ENCODE measurements at regions not wholly inside any gene's neighbourhood (a gene's known extent, or its start where the extent isn't known, plus 50 kb on each side); places are given as distances from the start of the nearest gene placed in this dataset.

- TF ChIP-seq BACH1 (IDR thresholded peaks at IDR 0.05; ENCODE audit: borderline replicate concordance) = no peak
Measured at GRCh38 chr4:129246910-129247461, 151.0 kb downstream of the C4orf33 start (continued).

DNA sequence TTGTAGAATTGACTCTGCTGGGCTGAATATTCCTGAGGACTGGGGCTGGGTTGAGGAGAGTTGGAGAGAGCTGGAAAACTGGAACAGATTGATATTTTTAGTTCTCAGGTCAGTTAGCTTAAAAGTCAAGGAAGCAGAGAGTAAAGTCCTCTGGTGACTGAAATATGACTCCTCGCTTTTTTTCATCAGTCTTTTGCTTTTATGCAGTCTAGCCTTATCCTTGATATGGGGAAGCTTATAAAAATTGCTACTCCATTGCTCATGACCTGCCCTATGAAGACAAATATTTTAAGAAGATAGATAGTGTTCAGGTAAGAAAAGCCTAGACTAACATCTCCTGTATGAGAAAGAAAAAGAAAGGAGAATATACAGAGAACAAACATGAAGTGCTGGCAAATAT, 152.7 kb downstream of the C4orf33 start:
- BruUV-seq (replicated peaks) = no TSS peak
- Histone ChIP-seq H3K36me3 (ENCODE audit: control insufficient read depth in 2 of 2, insufficient read depth in 2 of 2, low read length in 1 of 2) (no peaks in the 10 kb centered on the region), H3K79me2 (ENCODE audit: control insufficient read depth, insufficient read depth, low read length) (no peaks in the 10 kb centered on the region), H3K4me3 (no peak overlapping the region), H2AFZ (ENCODE audit: control insufficient read depth, low read depth, low read length) (no peak overlapping the region), H3K4me1 (ENCODE audit: control insufficient read depth, insufficient read depth, low read length) (no peaks in the 10 kb centered on the region), H4K20me1 (ENCODE audit: control insufficient read depth, insufficient read depth) (no peaks in the 10 kb centered on the region), H3K27ac (ENCODE audit: control insufficient read depth, insufficient read depth) (no peak overlapping the region), H3K27me3 (replicated peaks in 1 of 2; ENCODE audit: control insufficient read depth in 2 of 2, insufficient read depth in 2 of 2, low read length in 1 of 2) (no peaks in the 10 kb centered on the region), H3K9me3 (replicated peaks; ENCODE audit: control insufficient read depth, insufficient read depth, low read length) (no peaks in the 10 kb centered on the region), H3K4me2 (ENCODE audit: control insufficient read depth, insufficient read depth) (no peak overlapping the region), H3K9ac (ENCODE audit: control insufficient read depth, insufficient read depth, low read length) (no peak overlapping the region)
- RAD21 ChIA-PET (ENCODE audit: unreplicated experiment) = no interaction called here
- WGBS (ENCODE audit: insufficient coverage, insufficient replicate concordance, low lambda C conversion rate, missing lambda C conversion rate) = 4% methylated on average over 1 of the region's 1 CpG
- CTCF ChIA-PET = no interaction called here
- POLR2A ChIA-PET = no interaction called here
- intact Hi-C loops (cut with micrococcal nuclease; ENCODE audit: unreplicated experiment) = no loop called here
- SMC1A ChIA-PET (ENCODE audit: uncharacterized antibody, unreplicated experiment) = no interaction called here
- FAIRE-seq = no peak
- DNase-seq (ENCODE audit: low read depth, low spot score) = no peak
- ATAC-seq = no peak
- TF ChIP-seq SMAD5 (IDR thresholded peaks at IDR 0.05; ENCODE audit: low read depth) = no peak
- TF ChIP-seq EZH2 (IDR thresholded peaks at IDR 0.05; ENCODE audit: borderline replicate concordance, control insufficient read depth, low read depth, low read length) = no peak
- no peak for TF ChIP-seq CBFB (IDR thresholded peaks at IDR 0.05; ENCODE audit: low read depth)
- TF ChIP-seq IKZF1 (conservative IDR thresholded peaks at IDR 0.05) = no peak
- TF ChIP-seq SREBF2 (IDR thresholded peaks at IDR 0.05; ENCODE audit: low read length) = no peak
- no peak for TF ChIP-seq RFX5 (IDR thresholded peaks at IDR 0.05; ENCODE audit: low read depth, low read length)
- TF ChIP-seq TAF1 (IDR thresholded peaks at IDR 0.05; ENCODE audit: borderline replicate concordance, low read depth, low read length) = no peak
- no peak for TF ChIP-seq ZNF207 (IDR thresholded peaks at IDR 0.05; ENCODE audit: borderline replicate concordance)
- TF ChIP-seq SUZ12 (IDR thresholded peaks at IDR 0.05; ENCODE audit: unreplicated experiment) = no peak
- TF ChIP-seq, protein P1, sequence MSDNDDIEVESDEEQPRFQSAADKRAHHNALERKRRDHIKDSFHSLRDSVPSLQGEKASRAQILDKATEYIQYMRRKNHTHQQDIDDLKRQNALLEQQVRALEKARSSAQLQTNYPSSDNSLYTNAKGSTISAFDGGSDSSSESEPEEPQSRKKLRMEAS (IDR thresholded peaks at IDR 0.05; ENCODE audit: low read depth, low read length) = no peak
- no peak for TF ChIP-seq ZZZ3 (IDR thresholded peaks at IDR 0.05; ENCODE audit: control insufficient read depth, insufficient read length, low read depth)
- TF ChIP-seq EGR1 (IDR thresholded peaks at IDR 0.05; ENCODE audit: borderline replicate concordance in 1 of 2, low read depth in 2 of 2, low read length in 2 of 2) = no peak
- TF ChIP-seq ESRRA (IDR thresholded peaks at IDR 0.05; ENCODE audit: low read length) = no peak
- TF ChIP-seq TCF12 (IDR thresholded peaks at IDR 0.05; ENCODE audit: low read depth, low read length) = no peak
- no peak for TF ChIP-seq BMI1 (IDR thresholded peaks at IDR 0.05; ENCODE audit: borderline replicate concordance)
- TF ChIP-seq MTA2 (IDR thresholded peaks at IDR 0.05; ENCODE audit: low read depth) = no peak
- TF ChIP-seq, protein P2, sequence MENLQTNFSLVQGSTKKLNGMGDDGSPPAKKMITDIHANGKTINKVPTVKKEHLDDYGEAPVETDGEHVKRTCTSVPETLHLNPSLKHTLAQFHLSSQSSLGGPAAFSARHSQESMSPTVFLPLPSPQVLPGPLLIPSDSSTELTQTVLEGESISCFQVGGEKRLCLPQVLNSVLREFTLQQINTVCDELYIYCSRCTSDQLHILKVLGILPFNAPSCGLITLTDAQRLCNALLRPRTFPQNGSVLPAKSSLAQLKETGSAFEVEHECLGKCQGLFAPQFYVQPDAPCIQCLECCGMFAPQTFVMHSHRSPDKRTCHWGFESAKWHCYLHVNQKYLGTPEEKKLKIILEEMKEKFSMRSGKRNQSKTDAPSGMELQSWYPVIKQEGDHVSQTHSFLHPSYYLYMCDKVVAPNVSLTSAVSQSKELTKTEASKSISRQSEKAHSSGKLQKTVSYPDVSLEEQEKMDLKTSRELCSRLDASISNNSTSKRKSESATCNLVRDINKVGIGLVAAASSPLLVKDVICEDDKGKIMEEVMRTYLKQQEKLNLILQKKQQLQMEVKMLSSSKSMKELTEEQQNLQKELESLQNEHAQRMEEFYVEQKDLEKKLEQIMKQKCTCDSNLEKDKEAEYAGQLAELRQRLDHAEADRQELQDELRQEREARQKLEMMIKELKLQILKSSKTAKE (IDR thresholded peaks at IDR 0.05; ENCODE audit: low read depth, poor library complexity, severe bottlenecking) = no peak
- in situ Hi-C loops (cut with MboI) = no loop called here

Data from GM12878 (cell line).